ENCODE measurements at regions not wholly inside any gene's neighbourhood (a gene's known extent, or its start where the extent isn't known, plus 50 kb on each side); places are given as distances from the start of the nearest gene placed in this dataset.
"Not testable (repeated sequence)": the region's sequence is repeated elsewhere in the genome, so short reads cannot be mapped to it uniquely, and the experiment has no call there.

DNA sequence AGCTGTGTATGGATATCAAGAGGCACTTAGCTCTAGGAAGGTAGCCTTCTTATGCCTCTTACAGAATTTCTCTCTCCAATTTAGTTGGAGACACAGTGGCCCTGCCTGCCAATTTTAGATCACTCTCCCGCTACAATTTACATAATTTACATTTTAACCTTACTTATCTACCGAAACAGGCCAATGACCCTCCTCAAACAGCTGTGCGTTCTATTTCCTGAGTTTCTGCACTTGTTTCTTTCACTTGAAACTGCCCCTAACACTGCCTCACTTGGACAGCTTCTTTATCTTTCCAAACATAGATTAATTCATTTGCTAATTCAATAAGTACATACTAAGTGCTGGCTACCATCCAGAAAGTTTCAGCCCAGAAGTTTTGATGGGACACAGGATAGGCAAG is 52.9 kb upstream of the HDDC2 start:
- DNase-seq (ENCODE audit: insufficient read length, low spot score), result no peak
- no peak for FAIRE-seq

DNA sequence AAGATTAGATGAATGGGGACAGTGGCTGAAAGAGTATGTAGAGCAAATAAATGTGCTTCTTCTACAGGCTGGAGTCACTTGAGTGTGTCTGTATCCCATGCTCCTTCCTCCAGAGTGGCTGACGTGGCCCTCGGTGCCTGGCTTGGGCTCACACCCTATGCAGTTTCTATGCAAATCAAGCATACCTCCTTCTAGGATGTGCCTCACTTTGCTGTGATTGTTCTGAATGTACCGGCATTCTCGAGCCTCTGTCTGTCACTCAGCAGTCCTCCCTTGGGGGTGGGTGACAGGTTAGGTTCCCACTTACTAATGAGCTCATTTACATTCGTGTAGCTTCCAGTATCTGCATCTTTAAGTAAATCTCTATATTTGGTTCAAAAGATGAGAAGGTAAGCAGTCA is 55.1 kb upstream of the HDDC2 start:
- FAIRE-seq (no peak), DNase-seq (ENCODE audit: insufficient read length, low spot score) (no peak)

DNA sequence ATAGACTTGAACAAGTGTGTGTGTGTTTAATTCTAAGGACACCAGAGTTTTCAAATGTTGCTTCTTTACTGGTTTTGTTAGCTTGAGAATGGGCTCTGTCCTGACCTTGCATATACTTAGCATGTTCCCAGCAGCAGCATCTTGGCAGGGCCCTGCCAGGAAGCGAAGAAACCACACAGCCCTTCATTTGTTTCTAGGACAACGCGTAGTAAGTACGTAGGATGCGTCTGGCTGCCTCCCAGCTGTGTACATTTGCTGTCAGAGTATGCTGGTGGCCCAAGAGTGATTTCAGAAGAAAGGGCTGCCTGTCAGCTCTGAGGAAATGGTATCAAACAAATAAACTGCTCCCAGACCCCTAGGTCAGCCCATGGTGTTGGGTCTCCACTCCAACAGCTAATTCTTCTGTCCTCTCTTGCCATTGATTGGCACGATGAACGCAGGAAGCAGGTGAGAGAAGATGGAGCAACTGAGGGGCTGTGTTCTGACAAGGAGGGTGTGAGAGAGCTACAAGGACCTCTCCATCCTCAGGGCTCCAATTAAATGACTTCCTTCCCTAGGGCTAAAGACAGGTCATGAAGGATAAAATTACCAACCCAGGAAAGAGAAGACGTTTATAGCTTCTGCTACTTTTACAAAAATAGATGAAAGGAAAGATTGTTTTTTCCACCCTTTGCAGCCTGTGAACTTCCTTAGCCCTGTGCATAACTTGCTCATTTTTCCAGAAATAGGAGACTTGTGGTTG is 55.9 kb upstream of the HDDC2 start:
- FAIRE-seq (peak; percentile 39), DNase-seq (ENCODE audit: insufficient read length, low spot score) (no peak)

DNA sequence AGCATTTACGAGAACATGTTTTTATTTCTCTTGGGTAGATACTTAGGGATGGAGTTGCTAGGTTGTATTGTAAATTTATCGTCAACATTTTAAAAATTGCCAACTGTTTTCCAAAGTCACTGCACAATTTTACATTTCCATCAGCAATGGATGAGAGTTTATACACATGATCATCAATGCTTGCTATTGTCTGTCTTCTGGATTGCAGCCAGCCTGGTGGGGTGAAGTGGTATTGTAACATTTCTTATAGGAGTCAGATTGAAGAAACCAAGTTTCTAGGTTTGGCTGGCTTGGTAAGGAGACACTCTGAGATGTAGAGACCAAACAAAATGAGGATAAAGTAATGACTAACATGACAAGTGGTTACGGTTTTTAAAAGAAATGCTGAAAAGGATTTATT is 57.1 kb upstream of the HDDC2 start:
- FAIRE-seq, result no peak
- no peak for DNase-seq (ENCODE audit: insufficient read length, low spot score)

DNA sequence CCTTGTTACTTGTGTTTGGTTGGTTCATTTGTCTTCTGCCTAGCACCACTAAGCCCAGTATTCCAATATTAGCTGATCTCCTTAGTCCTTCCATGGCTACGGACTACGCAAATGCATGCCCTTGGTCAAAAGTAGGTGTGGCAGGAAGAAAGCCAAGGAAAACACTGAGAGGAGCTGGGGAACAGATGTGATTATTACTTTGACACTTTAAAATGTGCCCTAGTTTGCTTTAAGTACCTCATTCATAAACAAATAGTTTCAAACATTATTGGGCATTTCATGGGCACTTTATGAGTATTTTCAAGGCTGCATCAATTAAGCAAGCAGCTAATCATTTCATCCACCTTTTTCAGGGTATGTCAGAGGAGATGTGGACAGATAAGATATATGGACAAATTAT is 60.1 kb upstream of the HDDC2 start:
- DNase-seq (ENCODE audit: insufficient read length, low spot score) (no peak), FAIRE-seq (no peak)

DNA sequence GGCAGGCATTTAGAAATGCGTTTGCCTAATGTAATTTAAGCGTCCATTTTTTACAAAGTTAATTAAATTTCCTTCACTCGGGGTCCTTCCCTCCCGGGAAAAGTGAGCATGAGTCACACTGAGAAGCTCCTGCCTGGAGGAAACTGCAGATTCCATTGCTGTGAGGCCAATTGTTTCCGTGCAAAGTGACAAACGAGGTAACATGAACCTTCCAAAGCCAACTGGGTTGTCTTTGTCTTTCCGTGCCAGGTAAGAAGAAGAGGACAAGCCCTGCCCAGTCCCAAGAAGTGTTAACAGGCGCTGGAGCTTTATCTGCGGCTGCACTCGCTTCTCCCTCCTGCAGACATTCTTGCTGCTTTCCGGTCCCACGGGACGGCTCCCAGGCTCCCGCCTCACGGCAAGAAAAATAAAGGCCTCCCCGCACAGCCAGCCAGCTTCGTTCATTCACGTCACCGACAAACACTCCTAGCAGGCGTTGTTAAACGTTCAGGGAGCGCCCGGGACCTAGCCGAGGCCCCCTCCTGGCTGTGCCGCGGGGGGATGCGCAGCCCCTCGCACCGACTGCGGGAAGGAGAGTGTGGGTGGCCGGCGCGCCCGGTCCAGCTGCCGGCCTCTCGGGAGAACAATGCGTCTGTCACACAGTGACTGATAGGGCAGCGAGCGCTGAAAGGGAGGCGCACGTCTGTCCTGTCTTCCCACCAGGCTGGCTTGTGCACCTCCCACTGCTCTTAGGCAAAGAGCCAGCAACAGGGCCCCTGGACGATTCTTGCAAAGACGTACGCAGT is 61.5 kb upstream of the HDDC2 start:
- FAIRE-seq (no peak), DNase-seq (ENCODE audit: insufficient read length, low spot score) (no peak)

DNA sequence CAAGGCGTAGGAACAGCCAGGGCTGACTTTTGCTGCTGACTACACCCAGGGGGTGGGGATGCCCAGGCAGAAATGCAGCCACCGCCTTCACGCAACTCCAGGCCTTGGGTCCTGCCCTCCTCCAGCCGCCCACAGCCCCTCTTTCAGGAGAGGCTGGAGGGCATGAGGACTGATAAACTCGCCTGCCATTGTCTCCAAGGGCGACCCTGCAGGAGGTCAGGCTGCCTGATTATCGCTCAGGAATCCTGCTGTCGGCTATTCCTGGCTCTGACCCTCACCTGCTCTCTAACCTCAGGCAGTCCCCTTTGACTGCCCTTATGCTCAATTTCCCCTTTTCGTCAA is 62.0 kb upstream of the HDDC2 start:
- FAIRE-seq, result no peak
- DNase-seq (ENCODE audit: insufficient read length, low spot score), result no peak

DNA sequence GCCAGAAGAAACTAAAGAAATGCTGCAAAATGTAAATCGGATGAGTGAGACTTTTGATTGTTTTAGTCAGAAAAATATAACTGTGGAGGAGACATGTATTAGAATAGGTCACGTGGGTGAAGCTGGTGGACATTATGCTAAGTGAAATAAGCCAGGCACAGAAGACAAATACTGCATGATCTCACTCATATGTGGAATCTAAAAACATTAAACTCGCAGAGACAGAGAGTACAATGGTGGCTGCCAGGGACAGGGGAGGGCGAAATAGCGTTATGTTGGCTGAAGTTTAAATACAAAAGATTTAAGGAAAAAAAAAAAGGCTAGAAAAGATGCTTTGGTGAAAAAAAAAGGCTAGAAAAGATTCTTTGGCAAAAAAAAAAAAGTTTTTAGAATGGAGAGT is 63.5 kb upstream of the HDDC2 start:
- no peak for DNase-seq (ENCODE audit: insufficient read length, low spot score)
- FAIRE-seq, result no peak

DNA sequence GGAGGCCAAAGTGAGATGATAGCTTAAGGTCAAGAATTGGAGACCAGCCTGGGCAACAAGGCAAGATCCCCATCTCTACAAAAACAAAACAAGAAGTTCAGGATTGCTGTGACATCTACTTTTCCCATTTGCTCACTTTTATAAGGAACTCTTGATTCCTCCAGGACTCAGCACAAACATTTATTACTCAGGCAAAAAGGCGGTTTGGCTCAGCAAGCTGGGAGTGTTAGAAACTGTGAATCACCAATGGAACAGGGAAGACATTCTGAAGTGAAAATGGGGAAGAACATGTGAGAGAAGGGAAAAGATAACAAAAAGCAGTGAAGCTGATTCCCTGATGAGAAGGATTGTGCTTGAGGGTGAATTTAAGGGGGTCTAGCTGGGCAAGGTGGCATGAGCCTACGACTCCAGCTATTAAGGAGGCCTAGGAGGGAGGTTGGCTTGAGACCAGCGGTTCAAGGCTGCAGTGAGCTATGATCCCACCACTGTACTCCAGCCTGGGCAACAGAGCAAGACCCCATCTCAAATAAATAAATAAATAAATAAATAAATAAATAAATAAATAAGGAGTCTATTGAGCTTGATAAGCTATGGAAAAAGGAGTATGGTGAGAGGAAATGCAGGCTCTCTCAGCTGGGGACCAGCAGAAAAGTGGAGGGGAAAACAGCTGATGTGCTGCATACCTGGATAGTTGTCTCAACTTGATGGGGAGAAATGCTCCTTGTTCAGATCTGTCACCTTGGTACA is 65.4 kb upstream of the HDDC2 start:
- no peak for FAIRE-seq
- no peak for DNase-seq (ENCODE audit: insufficient read length, low spot score)

DNA sequence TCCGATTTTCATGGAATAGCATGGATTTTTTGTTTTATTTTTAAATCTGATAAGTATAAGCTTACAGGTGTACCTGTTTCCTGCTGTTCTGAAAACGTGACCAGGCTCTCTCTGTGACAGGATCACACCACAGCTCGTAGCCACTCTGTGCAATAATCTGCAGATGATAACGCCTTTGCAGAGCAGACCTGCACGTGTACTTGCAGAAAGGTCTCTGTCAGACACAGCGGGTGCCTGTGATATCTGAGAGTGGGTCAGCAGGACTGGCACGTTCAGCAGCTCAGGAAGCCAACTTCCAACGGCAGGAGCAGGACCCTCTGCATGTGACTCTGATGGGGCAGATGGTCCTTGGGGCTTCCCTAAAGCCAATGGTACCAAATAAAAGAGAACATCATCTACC is 68.6 kb upstream of the HDDC2 start:
- DNase-seq (ENCODE audit: insufficient read length, low spot score) (no peak), FAIRE-seq (no peak)

DNA sequence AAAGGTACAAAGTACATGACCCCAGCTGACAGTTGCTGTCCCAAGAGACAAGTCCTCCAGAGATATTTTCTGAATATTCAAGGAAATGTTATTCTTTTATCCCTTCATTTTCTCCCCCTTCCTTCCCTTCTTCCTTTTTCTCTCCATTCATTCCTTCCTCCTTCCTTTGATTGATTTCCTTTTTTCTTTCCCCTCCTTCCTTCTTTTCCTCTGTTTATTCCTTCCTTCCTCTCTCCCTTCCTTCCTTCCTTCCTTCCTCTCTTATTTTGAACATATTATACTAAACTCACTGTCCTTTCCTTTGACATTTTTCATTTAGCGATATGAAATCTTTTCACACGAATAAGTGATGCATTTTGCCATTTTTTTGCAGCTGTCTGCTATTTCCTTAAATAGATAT is 73.2 kb upstream of the HDDC2 start:
- no peak for DNase-seq (ENCODE audit: insufficient read length, low spot score)
- FAIRE-seq, result no peak

DNA sequence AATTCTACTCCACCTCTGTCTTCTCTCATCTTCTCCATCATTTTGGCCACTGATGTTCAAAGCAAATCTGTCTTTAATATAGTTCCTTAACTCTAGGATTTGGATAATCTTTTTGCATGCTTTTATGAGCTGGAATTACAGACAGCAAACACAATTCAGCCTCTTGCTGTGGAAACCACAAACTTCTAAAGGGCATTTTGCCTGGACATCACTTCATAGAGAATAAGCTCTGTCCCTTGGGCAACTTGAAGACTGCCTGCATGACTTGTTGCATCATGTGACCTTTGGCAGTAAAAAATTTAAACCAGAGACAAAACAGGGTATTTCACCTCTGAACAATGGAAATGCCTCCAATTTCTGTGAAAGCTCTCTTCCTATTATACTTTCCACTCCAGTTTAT is 74.1 kb upstream of the HDDC2 start:
- no peak for FAIRE-seq

DNA sequence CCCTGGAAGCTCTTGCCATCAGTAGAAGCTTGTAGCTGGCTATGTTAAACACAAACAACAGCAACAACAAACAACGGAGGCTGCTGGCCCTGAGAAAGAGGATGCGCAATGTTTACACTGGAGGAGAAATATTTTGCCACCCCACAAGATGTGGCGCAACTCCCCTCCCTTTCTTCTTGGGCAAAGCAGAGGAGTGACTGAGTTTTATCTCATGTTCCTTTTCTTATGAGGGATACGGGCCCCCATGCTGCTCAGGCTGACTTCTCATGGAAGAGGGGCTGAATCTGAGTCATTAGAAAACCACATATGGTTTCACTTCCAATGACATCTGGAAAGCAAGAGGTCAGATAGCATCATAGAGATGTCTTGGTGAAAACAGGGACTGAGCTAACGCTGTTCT is 75.9 kb upstream of the HDDC2 start:
- FAIRE-seq (no peak), DNase-seq (ENCODE audit: insufficient read length, low spot score) (no peak)

More for the DNA sequence above, 74.1 kb upstream of the HDDC2 start:
- DNase-seq (ENCODE audit: insufficient read length, low spot score), result no peak

DNA sequence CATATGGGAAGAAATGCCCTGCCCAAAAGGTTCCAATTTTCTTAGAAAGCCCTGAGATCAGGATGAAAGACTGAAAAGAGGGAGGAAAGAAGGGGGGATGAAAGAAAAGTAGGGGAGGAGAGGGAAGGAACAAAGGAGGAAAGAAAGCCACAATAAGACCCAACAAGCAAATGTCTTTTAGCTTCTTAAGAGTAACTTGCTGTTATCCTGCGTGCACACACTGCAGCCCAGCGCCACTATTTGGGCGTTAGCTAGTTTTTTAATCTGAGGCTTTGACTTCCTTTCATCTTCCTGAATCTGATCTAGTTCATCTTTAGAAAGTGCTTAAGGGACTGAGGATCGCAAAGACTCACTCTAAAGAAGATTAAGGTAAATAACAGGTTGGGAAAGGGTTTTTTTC is 77.4 kb upstream of the HDDC2 start:
- no peak for FAIRE-seq

DNA sequence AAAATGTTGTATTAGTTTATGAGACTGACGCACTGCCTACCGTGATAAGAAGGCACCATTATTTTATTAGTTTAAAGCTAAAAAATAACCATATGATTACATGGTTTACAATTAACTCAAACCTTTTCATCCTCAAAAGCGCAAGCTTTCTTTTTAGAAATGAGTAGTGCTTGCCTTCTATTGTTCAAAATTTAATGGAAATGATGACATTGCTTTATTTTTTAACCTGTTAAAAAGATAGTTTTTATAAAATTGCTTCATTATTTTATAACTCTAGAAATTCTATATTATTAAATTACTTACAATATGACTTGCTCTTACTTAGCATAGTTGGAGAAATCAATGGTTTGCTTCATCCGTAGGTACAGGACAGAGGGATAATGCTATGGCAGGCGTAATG is 78.7 kb upstream of the HDDC2 start:
- no peak for FAIRE-seq

More for the DNA sequence above, 77.4 kb upstream of the HDDC2 start:
- DNase-seq (ENCODE audit: insufficient read length, low spot score), result no peak

DNA sequence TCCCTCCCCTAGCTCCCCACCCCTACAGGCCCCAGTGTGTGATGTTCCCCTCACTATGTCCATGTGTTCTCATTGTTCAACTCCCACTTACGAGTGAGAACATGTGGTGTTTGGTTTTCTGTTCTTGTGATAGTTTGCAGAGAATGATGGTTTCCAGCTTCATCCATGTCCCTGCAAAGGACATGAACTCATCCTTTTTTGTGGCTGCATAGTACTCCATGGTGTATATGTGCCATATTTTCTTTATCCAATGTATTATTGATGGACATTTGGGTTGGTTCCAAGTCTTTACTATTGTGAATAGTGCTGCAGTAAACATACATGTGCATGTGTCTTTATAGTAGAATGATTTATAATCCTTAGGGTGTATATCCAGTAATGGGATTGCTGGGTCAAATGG is 84.6 kb upstream of the HDDC2 start:
- FAIRE-seq; DNase-seq (ENCODE audit: insufficient read length, low spot score): not testable (repeated sequence)

More for the DNA sequence above, 78.7 kb upstream of the HDDC2 start:
- no peak for DNase-seq (ENCODE audit: insufficient read length, low spot score)

DNA sequence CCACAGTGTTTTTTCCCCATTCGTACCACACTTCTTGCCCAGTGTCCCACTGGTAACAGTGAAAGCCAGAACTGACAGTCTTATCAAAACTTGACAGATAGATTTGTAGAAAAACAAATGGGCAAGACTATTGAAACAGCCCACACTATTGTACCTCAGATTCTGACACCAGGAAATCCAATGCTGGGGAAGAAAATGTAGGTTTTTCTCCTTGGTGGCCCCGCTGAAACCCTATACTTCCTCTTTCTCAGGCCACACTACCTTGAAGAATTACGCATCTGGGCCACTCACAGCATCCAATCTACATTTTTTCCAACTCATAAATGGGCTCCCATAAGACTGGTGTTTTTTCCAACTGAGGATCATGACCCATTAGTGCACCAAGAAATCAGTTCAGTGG is 90.9 kb upstream of the HDDC2 start:
- no peak for DNase-seq (ENCODE audit: insufficient read length, low spot score)
- no peak for FAIRE-seq

DNA sequence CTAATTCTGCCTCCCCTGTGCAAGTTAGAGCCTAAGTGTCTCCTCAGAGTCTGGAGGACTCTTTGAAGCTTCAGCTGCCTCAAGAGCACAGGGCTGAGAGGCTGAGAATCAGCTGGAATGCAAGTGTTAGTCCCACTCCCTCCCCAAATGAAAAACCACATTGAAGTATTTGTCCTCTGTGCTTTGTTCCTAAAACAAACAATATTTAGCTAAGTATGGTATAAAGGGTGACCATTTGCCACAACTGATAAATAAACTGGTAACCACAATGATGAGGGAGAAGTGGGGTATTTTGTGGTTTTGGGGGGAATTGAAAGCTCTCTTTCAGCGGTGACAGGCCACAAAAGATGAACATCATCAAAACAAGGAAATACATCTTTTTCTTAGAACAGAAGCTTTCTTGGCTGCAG is 91.7 kb upstream of the HDDC2 start:
- FAIRE-seq, result no peak
- no peak for DNase-seq (ENCODE audit: insufficient read length, low spot score)

DNA sequence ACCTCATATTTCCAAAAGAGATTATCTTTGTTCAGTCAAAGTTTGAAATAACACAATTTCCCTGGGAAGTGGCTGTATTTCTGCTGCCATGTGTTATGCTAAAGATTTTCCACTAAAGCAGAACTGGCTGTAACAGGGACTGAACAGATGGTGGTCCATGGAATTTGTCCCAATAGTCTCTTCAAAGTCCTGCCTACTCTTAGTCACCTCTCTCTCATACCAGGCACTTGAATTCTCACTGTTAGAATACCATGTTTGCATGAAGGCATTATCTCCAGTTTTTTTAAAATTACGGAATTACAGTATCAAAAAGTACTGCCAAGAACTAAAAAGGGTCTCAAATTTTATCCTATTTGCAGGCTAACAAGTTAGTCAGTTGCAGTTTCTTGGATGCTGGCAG is 105.0 kb upstream of the HDDC2 start:
- DNase-seq (ENCODE audit: insufficient read length, low spot score) (no peak), FAIRE-seq (no peak)

DNA sequence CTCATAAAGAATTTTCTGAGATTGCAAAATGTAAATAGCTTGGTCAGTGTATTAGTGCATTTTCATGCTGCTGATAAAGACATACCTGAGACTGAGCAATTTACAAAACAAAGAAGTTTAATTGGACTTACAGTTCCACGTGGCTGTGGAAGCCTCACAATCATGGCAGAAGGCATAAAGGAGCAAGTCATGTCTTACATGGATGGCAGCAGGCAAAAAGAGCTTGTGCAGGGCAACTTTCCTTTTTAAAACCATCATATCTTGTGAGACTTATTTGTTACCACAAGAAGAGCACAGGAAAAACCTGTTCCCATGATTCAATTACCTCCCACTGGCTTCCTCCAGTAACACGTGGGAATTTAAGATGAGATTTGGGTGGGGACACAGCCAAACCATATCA is 112.7 kb upstream of the HDDC2 start:
- FAIRE-seq, result no peak
- no peak for DNase-seq (ENCODE audit: insufficient read length, low spot score)

DNA sequence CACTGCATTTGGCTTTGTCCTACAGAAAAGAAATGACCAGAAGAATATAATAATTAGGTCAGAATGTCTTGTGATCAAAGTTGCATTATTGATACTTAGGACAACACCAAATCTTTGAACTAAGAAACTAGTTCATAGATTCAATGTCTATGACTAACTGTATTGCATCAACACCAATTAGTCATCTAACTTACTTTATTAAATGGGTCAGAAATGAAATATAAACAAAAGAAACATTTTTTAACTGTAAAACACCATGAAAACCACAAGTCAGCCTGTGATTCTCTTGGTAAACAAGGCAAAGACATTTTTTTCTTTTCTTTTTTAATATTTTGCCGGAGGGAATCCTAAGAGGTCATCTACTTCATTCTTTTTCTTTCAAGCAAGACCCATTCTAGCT is 114.1 kb upstream of the HDDC2 start:
- FAIRE-seq (no peak), DNase-seq (ENCODE audit: insufficient read length, low spot score) (no peak)

DNA sequence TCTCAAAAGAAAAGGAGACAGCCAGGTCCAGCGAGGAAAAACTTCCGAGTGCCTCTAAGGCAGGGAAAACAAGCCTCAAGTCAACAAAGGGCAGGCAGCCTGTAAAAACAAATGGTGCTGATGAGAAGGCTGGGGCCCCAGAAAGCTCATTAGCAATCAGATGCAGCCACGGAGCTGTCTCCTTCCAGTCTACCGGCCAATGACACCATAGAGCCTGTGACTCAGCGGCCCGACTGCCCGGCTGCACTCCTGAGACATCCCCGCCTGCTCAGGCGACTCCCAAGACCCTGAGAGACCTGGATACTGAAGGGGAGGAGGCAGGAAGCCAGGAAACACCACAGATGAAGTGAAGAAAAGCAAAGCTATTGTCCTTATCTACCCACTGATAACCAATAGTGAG is 120.1 kb upstream of the HDDC2 start:
- DNase-seq (ENCODE audit: insufficient read length, low spot score) (no peak), FAIRE-seq (no peak)

Data from GM19239 (cell line).